AG09309 (cell line): ENCODE measurements at regions not wholly inside any gene's neighbourhood (a gene's known extent, or its start where the extent isn't known, plus 50 kb on each side); places are given as distances from the start of the nearest gene placed in this dataset.

Experiments
- DNase-seq: peaks from one replicate; pipeline ENCODE4 v3.0.0-alpha.2; 2010; ENCODE audit warnings: low read depth
- H3K4me3 ChIP-seq: 2 replicates; pipeline ENCODE4 v1.5.1; 2011; ENCODE audit warnings: mild to moderate bottlenecking, low read depth, low read length, moderate library complexity; ENCODE audit not compliant: control insufficient read depth
- TF ChIP-seq, protein P1 (sequence below): IDR thresholded peaks from 2 replicates; pipeline ENCODE4 v1.5.1; 2011; ENCODE audit warnings: mild to moderate bottlenecking, low read depth, low read length, inconsistent platforms; ENCODE audit not compliant: insufficient read depth, control insufficient read depth; ENCODE audit errors: missing control alignments

DNA sequence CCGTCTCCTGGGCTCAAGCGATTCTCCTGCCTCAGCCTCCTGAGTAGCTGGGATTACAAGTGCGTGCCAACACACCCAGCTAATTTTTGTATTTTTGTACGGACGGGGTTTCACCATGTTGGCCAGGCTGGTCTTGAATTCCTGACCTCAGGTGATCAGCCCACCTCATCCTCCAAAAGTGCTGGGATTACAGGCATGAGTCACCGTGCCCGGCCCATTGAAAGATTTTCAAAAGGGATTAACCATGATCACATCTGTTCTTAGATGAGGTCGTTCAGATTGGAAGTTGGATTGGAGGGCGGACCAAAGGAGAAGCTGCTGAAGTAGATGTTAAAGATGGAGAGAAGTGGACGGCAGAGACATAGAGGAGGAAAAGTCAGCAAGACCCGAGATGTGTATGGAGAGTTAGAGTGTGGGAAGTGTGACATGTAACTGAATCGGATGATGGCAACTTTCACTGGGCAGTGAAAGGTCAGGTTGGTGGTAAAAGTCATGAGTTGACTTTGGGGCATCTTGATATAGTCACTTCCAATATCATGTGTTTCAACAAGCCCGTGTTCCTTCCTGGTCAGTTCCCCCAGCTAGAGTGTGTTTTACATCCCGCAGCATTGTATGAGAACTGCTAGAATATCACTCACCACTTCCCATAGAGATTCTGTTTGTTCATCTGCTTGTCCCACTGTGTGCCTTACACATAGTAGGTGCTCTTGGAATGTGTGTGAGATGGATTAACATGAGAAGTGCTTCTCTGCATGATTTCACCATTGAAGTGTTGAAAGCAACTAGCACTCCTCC, 54.4 kb upstream of the TINAGL1 start:
- DNase-seq: no peak
- TF ChIP-seq, protein P1, sequence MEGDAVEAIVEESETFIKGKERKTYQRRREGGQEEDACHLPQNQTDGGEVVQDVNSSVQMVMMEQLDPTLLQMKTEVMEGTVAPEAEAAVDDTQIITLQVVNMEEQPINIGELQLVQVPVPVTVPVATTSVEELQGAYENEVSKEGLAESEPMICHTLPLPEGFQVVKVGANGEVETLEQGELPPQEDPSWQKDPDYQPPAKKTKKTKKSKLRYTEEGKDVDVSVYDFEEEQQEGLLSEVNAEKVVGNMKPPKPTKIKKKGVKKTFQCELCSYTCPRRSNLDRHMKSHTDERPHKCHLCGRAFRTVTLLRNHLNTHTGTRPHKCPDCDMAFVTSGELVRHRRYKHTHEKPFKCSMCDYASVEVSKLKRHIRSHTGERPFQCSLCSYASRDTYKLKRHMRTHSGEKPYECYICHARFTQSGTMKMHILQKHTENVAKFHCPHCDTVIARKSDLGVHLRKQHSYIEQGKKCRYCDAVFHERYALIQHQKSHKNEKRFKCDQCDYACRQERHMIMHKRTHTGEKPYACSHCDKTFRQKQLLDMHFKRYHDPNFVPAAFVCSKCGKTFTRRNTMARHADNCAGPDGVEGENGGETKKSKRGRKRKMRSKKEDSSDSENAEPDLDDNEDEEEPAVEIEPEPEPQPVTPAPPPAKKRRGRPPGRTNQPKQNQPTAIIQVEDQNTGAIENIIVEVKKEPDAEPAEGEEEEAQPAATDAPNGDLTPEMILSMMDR: no peak
- H3K4me3 ChIP-seq: no peak overlapping the region

DNA sequence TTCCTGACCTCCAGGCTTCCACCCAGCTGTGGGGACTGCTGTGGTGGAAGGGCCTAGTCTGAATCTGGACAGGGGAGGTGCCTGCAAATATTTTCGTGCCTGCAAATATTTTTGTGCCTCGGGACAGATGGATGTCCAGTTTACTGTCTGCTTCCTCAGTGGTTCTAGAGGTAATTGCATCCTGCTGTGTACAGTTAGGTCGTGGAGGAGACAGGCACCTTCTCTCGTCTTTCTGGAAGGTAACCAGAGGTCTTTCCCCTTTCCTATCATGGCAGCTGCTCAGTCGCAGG, 53.8 kb upstream of the TINAGL1 start:
- TF ChIP-seq, protein P1: no peak
- no peak for DNase-seq
- no peak overlapping the region for H3K4me3 ChIP-seq

DNA sequence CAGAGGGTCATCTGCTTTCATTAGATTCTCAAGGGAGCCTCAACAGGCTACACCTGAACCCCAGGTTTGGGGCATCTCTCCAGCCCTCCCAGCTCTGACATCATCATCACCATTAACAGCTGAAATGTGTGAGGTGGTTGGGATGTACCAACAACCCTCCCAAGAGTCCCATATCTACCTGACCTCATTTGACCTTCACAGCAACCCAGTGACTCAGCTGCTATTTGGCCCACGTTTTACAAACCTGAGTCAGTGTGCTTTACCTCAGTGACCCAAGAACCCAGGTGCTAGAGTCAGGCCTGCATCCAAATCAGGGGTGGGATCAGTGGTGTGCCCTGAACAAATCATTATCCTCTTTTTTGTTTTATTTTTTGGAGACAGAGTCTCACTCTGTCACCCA, 53.3 kb upstream of the TINAGL1 start:
- no peak overlapping the region for H3K4me3 ChIP-seq
- DNase-seq: no peak
- TF ChIP-seq, protein P1: no peak

DNA sequence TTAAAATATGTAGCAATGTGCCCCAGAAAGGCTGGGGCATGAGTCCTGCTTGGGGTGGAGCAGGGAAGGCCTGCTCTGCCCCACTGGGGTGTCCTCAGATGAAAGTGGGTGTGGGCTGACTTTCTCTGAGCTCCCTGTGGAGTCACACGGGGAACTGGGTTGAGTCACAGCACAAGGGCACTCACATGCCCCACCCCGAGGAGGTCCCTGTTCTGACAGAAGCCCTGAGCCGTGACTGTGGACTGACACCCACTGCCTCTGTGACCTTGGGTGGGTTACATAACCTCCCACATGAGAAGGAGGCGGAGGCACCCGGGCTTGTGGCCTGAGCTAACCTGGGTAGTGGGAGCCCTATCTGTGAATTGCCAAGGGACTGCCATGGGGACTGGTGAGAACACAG, 52.5 kb upstream of the TINAGL1 start:
- H3K4me3 ChIP-seq: no peak overlapping the region
- no peak for DNase-seq

DNA sequence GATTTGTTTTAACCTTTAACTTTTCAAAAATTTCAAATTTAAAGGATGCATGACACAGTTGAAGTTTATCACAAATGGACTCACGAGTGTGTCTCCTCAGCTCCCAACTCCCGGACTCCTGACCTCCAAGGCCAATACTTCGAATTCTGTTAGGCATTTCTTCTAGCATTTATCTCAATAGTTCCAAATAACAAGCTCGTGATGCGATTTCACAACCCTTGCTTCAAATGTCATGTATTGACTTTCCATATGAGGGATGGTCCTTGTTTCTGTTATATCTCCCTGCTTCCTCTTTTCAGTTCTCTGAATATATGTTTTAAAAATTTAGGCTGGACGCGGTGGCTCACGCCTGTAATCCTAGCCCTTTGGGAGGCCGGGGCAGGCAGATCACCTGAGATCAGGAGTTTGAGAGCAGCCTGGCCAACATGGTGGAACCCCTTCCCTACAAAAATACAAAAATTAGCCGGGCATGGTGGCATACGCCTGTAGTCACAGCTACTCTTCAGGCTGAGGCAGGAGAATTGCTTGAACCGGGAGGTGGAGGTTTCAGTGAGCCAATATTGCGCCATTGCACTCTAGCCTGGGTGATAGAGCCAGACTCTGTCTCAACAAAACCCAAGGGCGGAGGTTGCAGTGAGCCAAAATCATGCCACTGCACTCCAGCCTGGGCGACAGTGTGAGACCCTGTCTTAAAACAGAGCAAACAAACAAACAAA, 52.0 kb upstream of the TINAGL1 start:
- no peak overlapping the region for H3K4me3 ChIP-seq
- TF ChIP-seq, protein P1: no peak
- no peak for DNase-seq

More for the DNA sequence above, 52.5 kb upstream of the TINAGL1 start:
- TF ChIP-seq, protein P1: no peak
